Glutamatergic neuron (in vitro differentiated cells): ENCODE measurements at regions not wholly inside any gene's neighbourhood (a gene's known extent, or its start where the extent isn't known, plus 50 kb on each side); places are given as distances from the start of the nearest gene placed in this dataset.

Source experiments
- DNase-seq: peaks from one replicate; pipeline ENCODE4 v3.0.0; 2022
- H3K27ac Mint-ChIP-seq: one replicate; pipeline ENCODE4 v1.8.0; 2020; ENCODE audit warnings: mild to moderate bottlenecking, mixed read lengths, inconsistent platforms; ENCODE audit not compliant: unreplicated experiment
- H3K27me3 Mint-ChIP-seq: one replicate; pipeline ENCODE4 v1.8.0; 2020; ENCODE audit warnings: mild to moderate bottlenecking, moderate library complexity, mixed read lengths, inconsistent platforms; ENCODE audit not compliant: unreplicated experiment
- H3K36me3 Mint-ChIP-seq: one replicate; pipeline ENCODE4 v1.8.0; 2020; ENCODE audit warnings: mild to moderate bottlenecking, mixed read lengths, inconsistent platforms; ENCODE audit not compliant: unreplicated experiment
- H3K4me1 Mint-ChIP-seq: one replicate; pipeline ENCODE4 v1.8.0; 2020; ENCODE audit warnings: mild to moderate bottlenecking, low read depth, mixed read lengths, inconsistent platforms; ENCODE audit not compliant: unreplicated experiment
- H3K4me3 Mint-ChIP-seq: one replicate; pipeline ENCODE4 v1.8.0; 2020; ENCODE audit warnings: mild to moderate bottlenecking, mixed read lengths, inconsistent platforms; ENCODE audit not compliant: unreplicated experiment
- H3K9me3 Mint-ChIP-seq: one replicate; pipeline ENCODE4 v1.8.0; 2020; ENCODE audit warnings: mild to moderate bottlenecking, moderate library complexity, mixed read lengths, inconsistent platforms; ENCODE audit not compliant: unreplicated experiment
- TF ChIP-seq, protein P1 (sequence below): fragments of 200-600 bp; sonication (generic); IDR thresholded peaks from one replicate; pipeline ENCODE4 v1.5.0; 2021; ENCODE audit not compliant: partially characterized antibody, unreplicated experiment

DNA sequence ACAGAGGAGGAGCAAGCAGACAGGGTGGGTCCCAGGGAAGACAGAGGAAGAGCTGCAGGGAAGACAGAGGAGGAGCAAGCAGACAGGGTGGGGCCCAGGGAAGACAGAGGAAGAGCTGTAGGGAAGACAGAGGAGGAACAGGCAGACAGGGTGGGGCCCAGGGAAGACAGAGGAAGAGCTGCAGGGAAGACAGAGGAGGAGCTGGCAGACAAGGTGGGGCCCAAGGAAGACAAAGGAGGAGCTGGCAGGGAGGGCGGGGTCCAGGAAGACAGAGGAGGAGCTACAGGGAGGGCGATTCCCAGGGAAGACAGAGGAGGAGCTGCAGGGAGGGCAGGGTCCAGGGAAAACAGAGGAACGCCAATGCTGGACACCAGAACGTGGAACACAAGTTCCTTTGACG lies 66.5 kb downstream of the PLXNA1 start:
- H3K9me3 Mint-ChIP-seq: no peaks in the 10 kb centered on the region
- H3K4me1 Mint-ChIP-seq: no peaks in the 10 kb centered on the region
- DNase-seq: no peak
- peaks cover 2% of the 10 kb centered on the region for H3K27me3 Mint-ChIP-seq
- no peak overlapping the region for H3K27ac Mint-ChIP-seq
- TF ChIP-seq, protein P1, sequence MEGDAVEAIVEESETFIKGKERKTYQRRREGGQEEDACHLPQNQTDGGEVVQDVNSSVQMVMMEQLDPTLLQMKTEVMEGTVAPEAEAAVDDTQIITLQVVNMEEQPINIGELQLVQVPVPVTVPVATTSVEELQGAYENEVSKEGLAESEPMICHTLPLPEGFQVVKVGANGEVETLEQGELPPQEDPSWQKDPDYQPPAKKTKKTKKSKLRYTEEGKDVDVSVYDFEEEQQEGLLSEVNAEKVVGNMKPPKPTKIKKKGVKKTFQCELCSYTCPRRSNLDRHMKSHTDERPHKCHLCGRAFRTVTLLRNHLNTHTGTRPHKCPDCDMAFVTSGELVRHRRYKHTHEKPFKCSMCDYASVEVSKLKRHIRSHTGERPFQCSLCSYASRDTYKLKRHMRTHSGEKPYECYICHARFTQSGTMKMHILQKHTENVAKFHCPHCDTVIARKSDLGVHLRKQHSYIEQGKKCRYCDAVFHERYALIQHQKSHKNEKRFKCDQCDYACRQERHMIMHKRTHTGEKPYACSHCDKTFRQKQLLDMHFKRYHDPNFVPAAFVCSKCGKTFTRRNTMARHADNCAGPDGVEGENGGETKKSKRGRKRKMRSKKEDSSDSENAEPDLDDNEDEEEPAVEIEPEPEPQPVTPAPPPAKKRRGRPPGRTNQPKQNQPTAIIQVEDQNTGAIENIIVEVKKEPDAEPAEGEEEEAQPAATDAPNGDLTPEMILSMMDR: no peak
- no peak overlapping the region for H3K4me3 Mint-ChIP-seq
- peaks cover 15% of the 10 kb centered on the region for H3K36me3 Mint-ChIP-seq

DNA sequence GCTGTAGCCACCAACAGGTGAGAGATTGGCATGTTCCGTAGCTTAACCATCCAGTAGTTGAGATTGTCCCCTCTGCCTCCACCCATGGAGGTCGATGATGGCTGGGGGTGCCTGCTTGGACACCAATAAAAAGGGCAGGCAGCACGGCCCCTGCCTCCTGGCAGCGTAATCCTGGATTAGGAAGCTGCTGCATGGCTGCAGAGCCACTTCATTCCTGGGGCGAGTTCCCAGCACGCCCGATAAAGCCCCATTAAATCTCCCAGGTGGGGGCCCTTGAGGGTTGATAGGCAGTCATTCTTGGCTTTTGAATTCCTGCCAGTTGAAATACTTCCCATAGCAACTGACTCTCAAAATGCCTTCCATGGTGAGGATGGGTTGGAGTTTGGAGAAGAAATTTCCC lies 67.8 kb downstream of the PLXNA1 start:
- H3K27ac Mint-ChIP-seq: no peak overlapping the region
- peaks cover 15% of the 10 kb centered on the region for H3K36me3 Mint-ChIP-seq
- H3K4me1 Mint-ChIP-seq: no peaks in the 10 kb centered on the region
- DNase-seq: no peak
- H3K9me3 Mint-ChIP-seq: peaks cover 5% of the 10 kb centered on the region
- H3K27me3 Mint-ChIP-seq: peaks cover 2% of the 10 kb centered on the region
- H3K4me3 Mint-ChIP-seq: no peak overlapping the region
- TF ChIP-seq, protein P1: no peak

DNA sequence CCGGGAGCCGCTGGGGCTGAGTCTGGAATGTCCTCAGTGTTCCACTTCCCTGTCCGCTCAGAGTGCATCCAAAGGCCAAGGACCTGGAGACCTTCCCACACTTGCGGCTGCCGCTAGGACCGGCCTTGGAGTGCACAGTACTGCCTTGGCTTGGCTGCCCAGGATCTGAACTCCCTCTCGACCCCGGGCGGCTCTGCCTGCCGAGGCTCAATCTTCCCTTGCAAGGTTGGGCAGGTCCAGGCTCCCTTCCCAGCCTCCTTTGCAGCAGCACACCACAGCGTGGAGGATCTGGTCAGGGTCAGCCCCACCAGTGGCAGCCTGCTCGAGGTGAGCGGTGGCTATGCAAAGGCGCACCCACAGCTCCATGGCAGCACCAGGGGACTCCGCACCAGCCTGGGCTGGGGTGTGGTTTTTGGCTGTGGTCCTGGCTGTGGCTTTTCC lies 69.2 kb downstream of the PLXNA1 start:
- Mint-ChIP-seq H3K27ac (no peak overlapping the region), H3K27me3 (peaks cover 2% of the 10 kb centered on the region), H3K4me3 (no peak overlapping the region), H3K9me3 (peaks cover 8% of the 10 kb centered on the region), H3K36me3 (peaks cover 16% of the 10 kb centered on the region), H3K4me1 (no peaks in the 10 kb centered on the region)
- TF ChIP-seq, protein P1: no peak
- no peak for DNase-seq

DNA sequence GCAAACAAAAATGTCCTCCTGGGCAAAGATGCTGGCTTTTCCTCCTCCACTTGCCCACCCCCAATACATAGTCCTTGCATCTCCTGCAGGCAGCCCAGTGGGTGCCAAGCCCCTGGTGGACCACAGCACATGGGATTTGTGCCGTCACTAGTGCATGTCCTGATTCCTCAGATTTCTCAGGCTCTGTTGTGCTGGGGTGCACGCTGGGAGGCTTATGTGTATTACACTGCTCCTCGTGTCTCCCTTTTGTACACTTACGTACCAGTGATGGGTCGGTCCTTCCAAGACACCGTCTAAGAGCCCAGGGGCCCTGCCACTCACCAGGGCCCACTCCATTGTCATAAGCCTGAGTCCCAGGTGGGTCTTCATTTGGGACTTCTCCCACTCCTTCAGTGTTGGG lies 70.1 kb downstream of the PLXNA1 start:
- Mint-ChIP-seq H3K27me3 (peaks cover 2% of the 10 kb centered on the region), H3K4me1 (no peaks in the 10 kb centered on the region), H3K9me3 (peaks cover 8% of the 10 kb centered on the region), H3K27ac (no peak overlapping the region), H3K4me3 (no peak overlapping the region), H3K36me3 (peaks cover 21% of the 10 kb centered on the region)
- TF ChIP-seq, protein P1: no peak
- no peak for DNase-seq

DNA sequence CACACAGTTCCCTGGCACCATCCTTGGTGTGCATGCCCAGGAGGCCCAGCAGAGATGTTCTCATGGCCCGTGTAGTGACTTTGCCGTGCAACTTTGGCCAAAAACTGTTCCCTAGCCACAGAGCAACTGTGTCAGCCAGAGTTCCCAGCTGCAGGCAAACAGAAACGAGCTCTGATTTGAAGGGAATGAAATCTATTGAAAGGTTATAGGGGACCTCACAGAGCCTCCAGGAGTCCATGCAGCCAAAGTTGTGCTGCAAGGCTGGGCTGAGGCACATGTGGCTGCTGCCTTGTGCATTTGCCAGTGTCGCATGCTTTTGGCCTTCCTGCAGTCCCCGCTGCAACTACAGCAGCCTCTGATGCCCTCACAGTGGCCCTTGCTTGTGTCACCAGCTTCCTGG lies 70.5 kb downstream of the PLXNA1 start:
- Mint-ChIP-seq H3K36me3 (peaks cover 17% of the 10 kb centered on the region), H3K4me3 (no peak overlapping the region), H3K27me3 (peaks cover 2% of the 10 kb centered on the region), H3K27ac (no peak overlapping the region), H3K4me1 (no peaks in the 10 kb centered on the region), H3K9me3 (peaks cover 8% of the 10 kb centered on the region)
- TF ChIP-seq, protein P1: no peak
- DNase-seq: no peak
